Inferior parietal cortex (tissue), 1 donor: ENCODE measurements at regions not wholly inside any gene's neighbourhood (a gene's known extent, or its start where the extent isn't known, plus 50 kb on each side); places are given as distances from the start of the nearest gene placed in this dataset.
"Not testable (repeated sequence)": the region's sequence is repeated elsewhere in the genome, so short reads cannot be mapped to it uniquely, and the experiment has no call there.

Source experiments
- DNase-seq: peaks from one replicate; pipeline ENCODE4 v3.0.0-alpha.2; 2016; ENCODE audit errors: extremely low spot score

- DNase-seq = no peak
Measured at GRCh38 chr16:79897453-79898146, 297.1 kb upstream of the MAF start.

GRCh38 chr16:79897104-79897452 lies 296.5 kb upstream of the MAF start:
- no peak for DNase-seq

GRCh38 chr16:79895917-79896203 lies 295.3 kb upstream of the MAF start:
- DNase-seq = no peak

GRCh38 chr16:79895053-79895916 lies 294.7 kb upstream of the MAF start:
- DNase-seq = no peak

GRCh38 chr16:79893445-79893844 lies 292.9 kb upstream of the MAF start:
- DNase-seq = no peak

- DNase-seq = no peak
Measured at GRCh38 chr16:79892278-79892677, 291.7 kb upstream of the MAF start.

GRCh38 chr16:79891458-79891857 lies 290.9 kb upstream of the MAF start:
- no peak for DNase-seq

GRCh38 chr16:79887541-79888540 lies 287.3 kb upstream of the MAF start:
- DNase-seq = no peak

GRCh38 chr16:79885320-79885719 lies 284.8 kb upstream of the MAF start:
- DNase-seq = no peak

GRCh38 chr16:79883494-79883893 lies 283.0 kb upstream of the MAF start:
- no peak for DNase-seq

- DNase-seq = no peak
Measured at GRCh38 chr16:79882340-79883005, 281.9 kb upstream of the MAF start.

- DNase-seq = not testable (repeated sequence)
Measured at GRCh38 chr16:79881107-79881506, 280.6 kb upstream of the MAF start.

- no peak for DNase-seq
Measured at GRCh38 chr16:79876332-79876730, 275.8 kb upstream of the MAF start.

GRCh38 chr16:79874391-79874790 lies 273.9 kb upstream of the MAF start:
- no peak for DNase-seq

GRCh38 chr16:79873825-79874224 lies 273.3 kb upstream of the MAF start:
- no peak for DNase-seq

GRCh38 chr16:79871906-79872305 lies 271.4 kb upstream of the MAF start:
- DNase-seq = no peak

GRCh38 chr16:79870016-79870886 lies 269.7 kb upstream of the MAF start:
- no peak for DNase-seq

- DNase-seq = no peak
Measured at GRCh38 chr16:79869304-79870015, 268.9 kb upstream of the MAF start.

GRCh38 chr16:79868841-79869240 lies 268.3 kb upstream of the MAF start:
- no peak for DNase-seq

GRCh38 chr16:79867425-79867997 lies 267.0 kb upstream of the MAF start:
- DNase-seq = no peak
